ENCODE measurements at regions not wholly inside any gene's neighbourhood (a gene's known extent, or its start where the extent isn't known, plus 50 kb on each side); places are given as distances from the start of the nearest gene placed in this dataset.

DNA sequence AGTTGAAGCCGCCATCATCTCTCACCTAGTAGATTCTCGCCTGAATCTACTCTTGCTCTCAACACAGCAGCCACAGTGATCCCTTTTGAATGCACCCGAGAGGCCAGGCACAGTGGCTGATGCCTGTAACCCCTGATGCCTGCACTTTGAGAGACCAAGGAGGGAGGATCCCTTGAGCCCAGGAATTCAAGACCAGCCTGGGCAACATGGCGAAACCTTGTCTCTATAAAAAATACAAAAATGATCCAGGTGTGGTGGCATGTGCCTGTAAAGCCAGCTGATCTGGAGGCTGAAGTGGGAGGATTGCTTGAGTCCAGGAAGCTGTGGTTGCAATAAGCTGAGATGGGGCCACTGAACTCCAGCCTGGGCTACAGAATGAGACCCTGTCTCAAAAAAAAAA lies 60.3 kb upstream of the EML4 start:
- H3K9me2 ChIP-seq (replicated peaks; ENCODE audit: insufficient read depth): no peaks in the 10 kb centered on the region
- no peak overlapping the region for H3K4me2 ChIP-seq
- WGBS (ENCODE audit: low lambda C conversion rate, missing lambda C conversion rate): 94% methylated on average over 4 of the region's 4 CpGs
- no peaks in the 10 kb centered on the region for H4K20me1 ChIP-seq (ENCODE audit: insufficient read depth, poor library complexity, severe bottlenecking)
- no peak for TF ChIP-seq EZH2 (IDR thresholded peaks at IDR 0.05; ENCODE audit: borderline replicate concordance)
- TF ChIP-seq EZH2phosphoT487 (IDR thresholded peaks at IDR 0.05; ENCODE audit: low read depth, severe bottlenecking, unreplicated experiment): no peak
- TF ChIP-seq, protein P1, sequence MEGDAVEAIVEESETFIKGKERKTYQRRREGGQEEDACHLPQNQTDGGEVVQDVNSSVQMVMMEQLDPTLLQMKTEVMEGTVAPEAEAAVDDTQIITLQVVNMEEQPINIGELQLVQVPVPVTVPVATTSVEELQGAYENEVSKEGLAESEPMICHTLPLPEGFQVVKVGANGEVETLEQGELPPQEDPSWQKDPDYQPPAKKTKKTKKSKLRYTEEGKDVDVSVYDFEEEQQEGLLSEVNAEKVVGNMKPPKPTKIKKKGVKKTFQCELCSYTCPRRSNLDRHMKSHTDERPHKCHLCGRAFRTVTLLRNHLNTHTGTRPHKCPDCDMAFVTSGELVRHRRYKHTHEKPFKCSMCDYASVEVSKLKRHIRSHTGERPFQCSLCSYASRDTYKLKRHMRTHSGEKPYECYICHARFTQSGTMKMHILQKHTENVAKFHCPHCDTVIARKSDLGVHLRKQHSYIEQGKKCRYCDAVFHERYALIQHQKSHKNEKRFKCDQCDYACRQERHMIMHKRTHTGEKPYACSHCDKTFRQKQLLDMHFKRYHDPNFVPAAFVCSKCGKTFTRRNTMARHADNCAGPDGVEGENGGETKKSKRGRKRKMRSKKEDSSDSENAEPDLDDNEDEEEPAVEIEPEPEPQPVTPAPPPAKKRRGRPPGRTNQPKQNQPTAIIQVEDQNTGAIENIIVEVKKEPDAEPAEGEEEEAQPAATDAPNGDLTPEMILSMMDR (IDR thresholded peaks at IDR 0.05; ENCODE audit: poor library complexity): no peak
- H3K27ac ChIP-seq: no peak overlapping the region
- H3K36me3 ChIP-seq (replicated peaks; ENCODE audit: insufficient read depth, low read depth): no peaks in the 10 kb centered on the region
- H3K9me3 ChIP-seq (ENCODE audit: low read depth): no peaks in the 10 kb centered on the region
- DNase-seq (ENCODE audit: low spot score): no peak
- no peaks in the 10 kb centered on the region for H3K27me3 ChIP-seq
- no peak overlapping the region for H3K4me3 ChIP-seq
- no peak overlapping the region for H2AFZ ChIP-seq
- H3K4me1 ChIP-seq (ENCODE audit: insufficient read depth): peaks cover 11% of the 10 kb centered on the region
- no peaks in the 10 kb centered on the region for H3K79me2 ChIP-seq

DNA sequence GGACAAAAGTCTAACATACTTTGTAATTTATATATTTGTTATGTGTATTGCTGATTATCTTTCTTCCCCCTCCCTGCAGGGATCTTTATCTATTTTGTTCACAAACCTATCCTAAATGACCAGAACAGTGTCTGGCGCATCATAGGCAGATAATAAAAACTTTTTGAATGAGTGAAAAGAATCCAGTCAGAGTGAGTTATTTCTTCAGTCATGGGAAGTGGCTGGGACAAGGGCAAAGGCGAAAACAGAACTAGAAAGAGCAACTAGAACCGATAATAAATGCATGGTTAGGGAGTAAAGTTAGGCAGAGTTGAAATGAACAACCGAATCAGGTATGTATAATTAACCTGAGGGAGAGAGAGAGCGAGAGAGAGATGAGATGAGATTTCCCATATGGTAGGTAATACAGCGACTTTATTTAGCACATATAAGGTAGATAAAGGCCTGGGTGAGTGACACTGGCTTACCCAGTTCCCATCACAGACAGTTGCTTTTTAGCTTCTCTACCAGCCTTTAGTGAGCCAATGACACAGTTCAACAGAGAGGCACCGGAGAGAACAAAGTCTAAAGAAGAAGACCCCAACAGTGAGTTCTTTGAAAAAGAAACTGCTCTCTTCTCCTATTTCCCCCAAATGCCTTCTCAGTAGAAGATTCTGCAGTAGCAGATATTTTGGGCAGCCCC lies 59.1 kb upstream of the EML4 start:
- WGBS (ENCODE audit: low lambda C conversion rate, missing lambda C conversion rate): 91% methylated on average over 7 of the region's 7 CpGs
- H3K79me2 ChIP-seq: no peaks in the 10 kb centered on the region
- H2AFZ ChIP-seq: no peak overlapping the region
- no peak overlapping the region for H3K27ac ChIP-seq
- H3K36me3 ChIP-seq (replicated peaks; ENCODE audit: insufficient read depth, low read depth): no peaks in the 10 kb centered on the region
- H3K9me2 ChIP-seq (replicated peaks; ENCODE audit: insufficient read depth): no peaks in the 10 kb centered on the region
- no peaks in the 10 kb centered on the region for H3K27me3 ChIP-seq
- TF ChIP-seq EZH2 (IDR thresholded peaks at IDR 0.05; ENCODE audit: borderline replicate concordance) (no peak), EZH2phosphoT487 (IDR thresholded peaks at IDR 0.05; ENCODE audit: low read depth, severe bottlenecking, unreplicated experiment) (no peak)
- TF ChIP-seq, protein P1 (IDR thresholded peaks at IDR 0.05; ENCODE audit: poor library complexity): no peak
- H3K4me2 ChIP-seq: no peak overlapping the region
- peaks cover 11% of the 10 kb centered on the region for H3K4me1 ChIP-seq (ENCODE audit: insufficient read depth)
- DNase-seq (ENCODE audit: low spot score): no peak
- no peaks in the 10 kb centered on the region for H4K20me1 ChIP-seq (ENCODE audit: insufficient read depth, poor library complexity, severe bottlenecking)
- H3K9me3 ChIP-seq (ENCODE audit: low read depth): no peaks in the 10 kb centered on the region
- H3K4me3 ChIP-seq: no peak overlapping the region

DNA sequence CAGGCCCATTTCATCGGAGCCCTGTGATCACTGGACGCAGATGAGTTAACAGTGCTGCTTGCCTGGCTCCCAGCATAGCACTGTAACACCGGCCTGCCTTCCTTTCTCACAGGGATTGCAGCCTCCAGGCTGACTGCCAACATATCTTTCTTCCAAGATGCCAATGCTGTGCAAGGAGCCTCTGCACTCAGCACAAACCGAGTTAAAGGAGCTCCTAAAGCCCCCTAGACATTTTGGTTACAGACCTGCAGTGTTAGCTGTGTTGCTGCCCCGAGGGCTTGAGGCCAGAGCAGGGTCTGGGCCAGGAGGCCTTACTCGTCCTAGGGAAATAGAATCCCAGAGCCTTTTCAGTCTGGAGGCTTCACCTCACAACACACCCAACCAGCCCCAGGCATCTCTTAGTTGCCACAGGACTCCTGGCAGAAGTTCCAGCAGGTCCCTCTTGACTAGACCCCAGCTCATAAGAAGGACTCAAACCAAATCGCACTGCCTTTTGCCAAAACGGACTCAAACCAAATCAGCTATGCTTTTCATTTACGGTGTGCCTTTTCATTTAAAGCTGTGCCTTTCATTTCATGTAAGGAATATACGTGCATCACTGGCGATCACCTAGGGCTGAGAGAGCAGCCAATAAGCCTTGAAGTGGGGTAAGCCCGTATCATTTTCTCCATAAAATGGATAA lies 58.4 kb upstream of the EML4 start:
- Histone ChIP-seq H3K36me3 (replicated peaks; ENCODE audit: insufficient read depth, low read depth) (no peaks in the 10 kb centered on the region), H3K79me2 (no peaks in the 10 kb centered on the region), H3K4me2 (no peak overlapping the region), H3K9me2 (replicated peaks; ENCODE audit: insufficient read depth) (no peaks in the 10 kb centered on the region), H2AFZ (no peak overlapping the region), H3K9me3 (ENCODE audit: low read depth) (no peaks in the 10 kb centered on the region), H3K4me1 (ENCODE audit: insufficient read depth) (peaks cover 11% of the 10 kb centered on the region), H4K20me1 (ENCODE audit: insufficient read depth, poor library complexity, severe bottlenecking) (no peaks in the 10 kb centered on the region), H3K27me3 (no peaks in the 10 kb centered on the region), H3K4me3 (no peak overlapping the region), H3K27ac (no peak overlapping the region)
- TF ChIP-seq EZH2phosphoT487 (IDR thresholded peaks at IDR 0.05; ENCODE audit: low read depth, severe bottlenecking, unreplicated experiment) (no peak), EZH2 (IDR thresholded peaks at IDR 0.05; ENCODE audit: borderline replicate concordance) (no peak)
- TF ChIP-seq, protein P1 (IDR thresholded peaks at IDR 0.05; ENCODE audit: poor library complexity): no peak
- WGBS (ENCODE audit: low lambda C conversion rate, missing lambda C conversion rate): 64% methylated on average over 12 of the region's 12 CpGs
- peak; percentile 35 for DNase-seq (ENCODE audit: low spot score)

Data from hepatocyte (in vitro differentiated cells).